SK-N-SH (cell line): ENCODE measurements at regions not wholly inside any gene's neighbourhood (a gene's known extent, or its start where the extent isn't known, plus 50 kb on each side); places are given as distances from the start of the nearest gene placed in this dataset.

ENCODE experiments used
- CTCF ChIP-seq: fragments of 200-600 bp; sonication (generic); IDR thresholded peaks from 2 replicates; pipeline ENCODE4 v1.6.1; 2017; ENCODE audit warnings: antibody characterized with exemption, mild to moderate bottlenecking, moderate library complexity
- FOXJ3 ChIP-seq: sonication (generic); formaldehyde crosslinking; IDR thresholded peaks from 2 replicates; pipeline ENCODE4 v1.5.1; 2020; ENCODE audit warnings: mild to moderate bottlenecking, missing genetic modification reagents
- GABPA ChIP-seq: IDR thresholded peaks from 2 replicates; pipeline ENCODE4 v1.4.0; 2012; ENCODE audit warnings: low read depth, mild to moderate bottlenecking
- MXI1 ChIP-seq: IDR thresholded peaks from 2 replicates; pipeline ENCODE4 v1.6.1; 2012; ENCODE audit warnings: mild to moderate bottlenecking, low read depth, low read length, improper control_type of control experiment
- RAD21 ChIP-seq: IDR thresholded peaks from 2 replicates; pipeline ENCODE4 v1.6.1; 2012; ENCODE audit warnings: mild to moderate bottlenecking, low read length
- SMC3 ChIP-seq: IDR thresholded peaks from 2 replicates; pipeline ENCODE4 v1.6.1; 2012; ENCODE audit warnings: low read depth, low read length, improper control_type of control experiment
- TAF1 ChIP-seq: IDR thresholded peaks from 2 replicates; pipeline ENCODE4 v1.6.1; 2012; ENCODE audit warnings: low read depth, mild to moderate bottlenecking, low read length, moderate library complexity, borderline replicate concordance

- TF ChIP-seq MXI1 (no peak), TAF1 (no peak), RAD21 (no peak), FOXJ3 (CRISPR knock-in tag) (no peak), GABPA (no peak), CTCF (no peak), SMC3 (no peak)
These were observed 69.5 kb upstream of the ZDHHC17 start for GRCh38 chr12:76694369-76694768.
